Tongue (tissue), 1 donor: ENCODE measurements at regions not wholly inside any gene's neighbourhood (a gene's known extent, or its start where the extent isn't known, plus 50 kb on each side); places are given as distances from the start of the nearest gene placed in this dataset.
"Not testable (repeated sequence)": the region's sequence is repeated elsewhere in the genome, so short reads cannot be mapped to it uniquely, and the experiment has no call there.

Experiments used
- DNase-seq: peaks from one replicate; pipeline ENCODE4 v3.0.0-alpha.2; 2015

DNA sequence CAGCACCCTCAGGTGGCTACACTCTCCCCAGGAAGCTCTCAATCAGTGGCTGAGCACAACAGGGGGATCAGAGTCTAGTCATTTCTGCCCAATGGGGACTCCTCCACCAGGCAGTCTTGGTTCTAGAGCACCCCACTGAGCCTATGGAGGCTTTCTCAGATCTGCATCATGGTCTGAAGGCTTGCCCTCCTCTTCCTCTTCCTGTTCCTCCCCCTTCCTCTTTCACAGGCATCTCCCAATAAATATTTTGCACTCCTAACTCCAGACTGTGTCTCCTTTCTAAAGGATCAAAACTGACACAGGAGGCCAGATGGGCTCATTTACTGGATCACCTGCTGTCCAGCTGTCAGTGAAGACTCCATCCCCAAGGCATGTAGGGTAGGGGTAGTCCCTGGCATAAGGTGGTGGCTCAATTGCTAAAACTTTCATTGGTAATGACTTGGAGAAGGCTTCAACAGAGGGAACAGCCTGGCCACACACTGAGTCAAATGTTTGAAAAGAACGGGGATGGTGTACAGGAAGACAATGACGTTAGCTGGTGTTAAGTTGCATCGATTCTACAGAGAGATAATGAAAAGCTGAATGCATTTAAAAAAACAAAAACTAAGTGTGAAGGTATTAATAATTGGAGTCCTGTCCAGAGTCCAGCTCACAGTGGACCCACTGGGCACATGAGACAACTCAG, 84.2 kb upstream of the SLC2A1 start:
- no peak for DNase-seq

DNA sequence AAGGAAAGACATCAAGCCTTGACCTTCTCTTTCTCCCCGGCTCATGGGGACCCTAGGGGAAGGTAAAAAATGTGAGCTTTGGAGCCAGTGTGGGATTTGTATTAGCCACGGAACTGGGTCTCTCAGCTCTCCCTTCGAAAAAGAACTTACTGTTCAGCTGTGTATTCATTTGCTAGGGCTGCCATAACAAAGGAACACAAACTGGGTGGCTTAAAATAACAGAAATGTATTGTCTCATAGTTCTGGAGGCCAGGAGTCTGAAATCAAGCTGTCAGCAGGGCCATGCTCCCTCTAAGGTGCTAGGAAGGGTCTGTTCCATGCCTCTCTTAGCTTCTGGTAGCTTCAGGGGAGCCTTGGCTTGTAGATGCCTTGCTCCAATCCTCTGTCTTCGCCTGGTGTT, 83.5 kb upstream of the SLC2A1 start:
- DNase-seq: no peak

DNA sequence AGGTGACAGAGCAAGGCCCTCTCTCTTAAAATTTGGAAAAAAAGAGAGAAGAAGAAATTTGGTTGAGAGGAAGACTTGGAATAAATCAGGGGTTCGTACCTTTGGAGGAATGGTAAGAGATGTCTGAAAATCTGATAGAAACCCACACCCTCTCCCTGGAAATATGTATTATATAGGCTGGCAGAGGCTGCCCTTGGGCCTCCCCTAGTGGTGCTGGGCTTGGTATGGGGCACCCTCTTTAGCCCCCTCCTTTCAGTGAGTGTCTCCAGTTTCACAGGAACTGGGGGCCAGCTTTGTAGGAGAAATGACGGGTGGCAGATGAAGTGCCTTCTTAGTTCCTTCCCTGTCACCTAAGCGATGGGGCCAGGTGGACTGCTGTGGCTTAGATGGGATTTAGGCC, 82.9 kb upstream of the SLC2A1 start:
- no peak for DNase-seq

DNA sequence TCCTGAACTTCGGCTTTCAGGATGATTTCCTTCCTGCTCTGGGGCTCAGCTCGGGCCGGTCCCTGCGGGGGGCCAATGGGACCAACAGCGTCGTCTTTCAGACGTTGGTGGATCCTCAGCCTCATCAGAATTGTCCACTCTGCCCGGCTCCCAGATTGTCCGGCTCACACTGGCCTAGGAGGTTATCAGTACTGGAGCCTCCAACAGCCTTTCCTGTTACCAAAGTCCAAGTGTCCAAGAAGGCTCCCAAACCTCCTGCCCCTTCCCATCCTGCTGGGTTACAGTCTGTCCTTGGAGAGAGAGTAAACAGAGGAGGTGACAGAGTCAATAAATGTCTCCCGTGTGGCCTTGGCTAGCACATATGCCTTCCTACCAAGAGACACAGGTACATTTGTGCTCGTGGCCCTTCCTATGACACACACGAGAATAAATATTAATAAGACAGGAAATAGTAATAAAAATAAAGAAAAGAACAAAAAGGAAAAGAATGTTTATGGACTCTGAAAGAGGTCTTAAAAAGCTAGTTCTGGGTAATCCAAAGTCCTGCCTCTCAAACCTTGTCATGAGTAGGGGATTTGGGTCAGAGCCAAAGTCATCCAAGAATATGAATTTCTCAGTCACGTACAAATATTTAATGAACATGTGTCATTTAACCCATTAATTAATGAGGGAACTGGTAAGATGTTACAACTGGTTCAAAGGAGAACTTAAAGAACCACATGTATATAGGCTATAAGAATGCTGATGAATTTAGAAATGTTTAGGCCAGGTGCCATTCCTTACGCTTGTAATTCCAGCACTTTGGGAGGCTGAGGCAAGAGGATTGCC, 80.8 kb upstream of the SLC2A1 start:
- no peak for DNase-seq

DNA sequence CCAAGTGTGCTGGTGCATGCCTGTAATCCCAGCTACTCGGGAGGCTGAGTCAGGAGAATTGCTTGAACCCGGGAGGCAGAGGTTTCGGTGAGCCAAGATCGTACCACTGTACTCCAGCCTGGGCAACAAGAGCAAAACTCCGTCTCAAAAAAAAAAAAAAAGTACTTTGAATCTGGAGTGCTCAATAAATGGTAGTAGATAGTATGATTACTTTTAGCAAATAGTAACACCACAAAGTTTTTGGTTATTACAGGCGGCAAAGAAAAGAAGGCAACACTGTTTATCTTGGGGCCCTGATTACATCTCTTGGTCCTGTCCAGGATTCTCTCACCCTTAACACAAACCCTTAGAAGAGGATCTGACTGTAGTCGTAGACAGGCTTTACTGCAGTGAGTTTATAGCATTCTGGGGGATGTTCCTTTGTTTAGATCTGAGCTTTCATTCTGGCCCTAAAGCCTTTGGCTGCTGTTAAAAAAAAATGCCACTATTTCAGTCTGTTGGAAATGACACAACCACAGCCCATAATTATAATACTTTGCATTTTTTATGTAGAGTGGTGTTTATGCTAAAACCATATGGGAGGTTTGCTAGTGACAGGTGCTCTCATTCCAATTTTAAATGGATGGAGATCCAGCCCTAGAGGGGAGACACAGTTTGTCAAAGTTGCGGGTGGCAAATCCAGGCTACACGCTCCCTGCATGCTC, 79.7 kb upstream of the SLC2A1 start:
- no peak for DNase-seq

DNA sequence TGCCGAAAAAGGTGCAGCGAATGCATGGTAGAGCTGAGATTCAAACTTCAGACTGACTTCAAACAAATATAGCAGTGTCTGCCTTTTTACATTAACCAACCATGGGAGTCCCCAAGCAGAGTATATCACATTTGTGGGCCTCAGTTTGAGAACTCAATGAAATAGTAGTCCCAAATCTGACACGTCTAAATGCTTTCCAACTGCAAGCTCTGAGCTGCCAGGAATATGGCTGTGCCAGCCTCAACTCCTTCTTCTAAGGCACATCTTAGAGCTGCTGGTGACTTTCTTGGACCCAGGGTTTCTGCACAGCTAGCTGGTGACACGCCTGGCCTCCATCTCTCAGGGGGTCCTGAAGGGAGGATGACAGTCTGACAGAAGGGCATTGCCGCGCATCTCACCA, 78.8 kb upstream of the SLC2A1 start:
- DNase-seq: no peak

DNA sequence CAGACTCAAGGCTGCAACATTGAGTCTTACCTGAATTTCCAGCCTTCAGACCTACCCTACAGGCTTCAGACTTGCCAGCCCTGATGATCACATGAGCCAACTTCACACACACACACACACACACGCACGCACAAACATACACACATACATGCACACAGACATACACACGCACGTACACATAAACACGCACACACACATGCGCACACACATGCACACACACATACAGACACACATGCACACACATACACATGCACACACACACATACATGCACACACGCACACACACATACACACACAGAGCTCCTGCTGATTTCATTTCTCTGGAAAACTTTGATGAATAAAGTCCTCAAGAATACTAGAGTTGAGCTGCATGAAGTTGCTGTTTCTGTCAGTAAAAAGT, 78.3 kb upstream of the SLC2A1 start:
- no peak for DNase-seq

DNA sequence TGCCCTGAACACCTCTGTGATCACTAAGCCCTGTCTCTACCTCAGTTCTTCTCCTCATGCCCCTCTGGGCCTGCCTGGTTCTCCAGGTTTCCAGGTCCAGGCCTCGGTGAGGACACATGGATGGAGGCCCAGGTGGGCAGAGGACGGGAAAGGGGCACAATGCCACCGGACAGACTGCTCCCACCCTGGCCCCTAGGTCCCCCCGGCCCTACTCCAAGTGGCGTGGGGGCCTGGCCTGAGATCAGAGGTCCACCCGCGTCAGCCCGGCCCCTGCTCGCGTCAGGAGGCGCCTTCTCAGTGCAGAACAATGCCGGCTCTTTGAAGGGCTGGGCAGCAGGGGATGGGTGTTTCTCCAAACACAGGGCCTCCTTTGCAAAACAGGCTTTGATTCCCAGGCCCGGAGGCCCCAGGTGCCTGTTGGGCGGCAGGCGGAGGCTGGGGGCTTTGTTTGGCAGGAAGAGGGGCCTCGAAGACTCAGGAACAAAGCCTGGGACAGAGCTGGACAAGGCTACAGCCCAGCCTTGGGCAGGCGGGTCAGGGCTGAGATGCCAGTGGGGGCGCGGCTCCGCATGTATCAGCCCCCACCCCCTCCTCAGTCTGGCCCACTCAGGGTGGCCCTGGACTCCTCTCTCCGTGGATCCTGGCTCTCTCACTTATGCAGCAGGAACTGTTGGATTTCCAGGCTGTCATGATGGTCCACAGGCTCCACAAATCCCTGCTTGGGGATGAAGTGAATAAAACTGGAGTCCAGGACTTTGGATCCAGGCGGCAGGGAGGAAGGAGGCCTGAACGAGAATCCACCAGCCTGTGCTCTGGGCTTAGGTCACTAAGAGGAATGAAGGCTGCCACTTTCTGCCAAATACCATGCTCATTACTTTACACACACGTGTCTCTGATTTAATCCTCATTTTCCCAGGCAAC, 77.4 kb upstream of the SLC2A1 start:
- no peak for DNase-seq

DNA sequence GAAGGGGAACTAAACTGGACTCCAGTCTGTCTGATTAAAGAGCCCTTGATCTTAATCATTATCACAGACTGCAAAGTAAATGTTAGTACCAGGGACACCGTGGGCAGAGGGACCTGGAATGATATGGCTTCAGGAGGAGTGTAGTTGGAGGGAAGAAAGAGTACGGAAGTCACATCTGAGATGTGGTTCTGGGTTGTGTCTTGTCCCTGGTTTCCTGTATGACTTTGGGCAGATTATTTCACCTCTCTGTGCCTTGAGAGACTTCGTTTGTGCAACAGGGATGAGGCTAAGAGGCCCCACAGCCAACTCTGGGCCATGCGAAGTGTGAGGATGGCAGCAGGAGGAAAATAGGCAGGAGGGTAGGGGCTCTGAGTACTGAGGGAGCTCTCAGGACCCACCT, 76.1 kb upstream of the SLC2A1 start:
- no peak for DNase-seq

DNA sequence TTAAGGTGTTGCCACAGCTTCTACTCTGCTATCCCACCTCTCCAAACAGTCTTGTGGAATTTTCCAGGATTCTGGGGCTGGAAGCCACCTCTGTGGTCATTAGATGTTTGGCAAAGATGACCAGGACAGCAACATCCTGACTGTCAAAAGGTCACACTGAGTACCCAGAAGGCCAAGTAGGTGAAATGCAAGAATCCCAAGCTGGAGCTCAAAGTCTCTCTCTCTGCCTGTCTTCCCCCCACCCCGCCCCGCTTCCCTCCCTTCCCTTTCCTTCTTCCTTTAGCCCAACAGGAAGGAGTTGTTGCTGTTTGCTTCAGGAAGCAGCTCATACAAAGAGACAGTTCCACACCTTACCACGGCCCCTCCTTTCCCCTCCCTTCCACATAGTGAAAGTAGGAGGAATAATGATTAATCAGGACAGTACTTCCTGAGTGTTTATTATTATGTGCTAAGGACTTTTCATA, 75.6 kb upstream of the SLC2A1 start:
- DNase-seq: no peak

DNA sequence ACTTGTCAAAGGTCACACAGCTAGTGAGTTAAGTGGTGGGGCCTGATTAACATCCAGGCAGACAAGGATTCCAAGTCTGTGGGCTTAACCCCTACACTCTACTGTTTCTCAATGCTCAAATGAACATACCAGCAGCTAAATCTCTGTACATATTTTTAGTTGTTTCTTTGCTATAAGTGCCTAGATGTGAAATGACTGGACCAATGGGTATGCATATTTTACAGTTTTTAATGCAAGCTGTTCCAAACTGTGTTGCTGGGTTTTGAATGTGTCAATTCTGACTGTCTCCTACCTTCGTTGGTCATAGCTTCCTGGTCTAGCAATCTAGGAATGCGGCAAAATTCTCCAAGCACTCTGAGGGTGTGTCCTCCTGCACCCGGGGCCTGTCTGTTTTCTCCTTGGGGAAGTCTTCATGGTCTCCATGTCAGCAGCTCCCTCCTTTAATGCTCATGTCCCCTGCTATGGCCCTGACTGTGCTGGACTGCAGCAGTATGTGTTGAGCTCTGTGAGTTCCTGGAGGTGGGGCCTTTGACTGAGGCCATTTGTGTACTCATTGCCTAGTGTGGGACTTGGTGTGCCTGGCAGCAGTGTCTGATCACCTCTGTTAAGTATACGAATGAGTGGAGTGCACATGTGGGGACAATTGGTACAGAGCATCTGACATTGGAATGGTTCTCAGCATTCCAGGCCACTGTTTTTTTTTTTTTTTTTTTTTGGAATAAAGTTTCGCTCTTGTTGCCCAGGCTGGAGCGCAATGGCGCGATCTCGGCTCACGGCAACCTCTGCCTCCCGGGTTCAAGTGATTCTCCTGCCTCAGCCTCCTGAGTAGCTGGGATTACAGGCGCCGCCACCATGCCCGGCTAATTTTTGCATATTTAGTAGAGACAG, 72.9 kb upstream of the SLC2A1 start:
- no peak for DNase-seq

DNA sequence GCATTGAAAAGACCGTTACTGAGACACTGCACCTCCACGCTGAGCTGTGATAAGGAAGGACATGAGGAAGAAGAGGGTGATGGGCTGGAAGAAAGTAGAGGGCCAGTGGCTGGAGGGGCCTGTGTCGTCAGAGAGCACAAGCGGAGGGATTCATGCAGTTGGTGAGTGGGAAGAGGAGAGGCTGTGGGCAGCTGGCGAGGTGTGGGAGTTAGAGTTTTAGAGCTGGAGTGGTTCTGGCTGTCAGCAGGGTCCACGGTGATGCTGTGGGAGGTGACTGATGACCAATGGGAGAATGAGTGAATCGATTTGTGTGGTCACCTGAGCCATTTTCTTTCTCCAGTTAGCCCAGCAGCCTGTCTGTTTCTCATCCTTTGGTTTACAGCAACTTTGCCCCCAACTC, 66.2 kb upstream of the SLC2A1 start:
- no peak for DNase-seq

DNA sequence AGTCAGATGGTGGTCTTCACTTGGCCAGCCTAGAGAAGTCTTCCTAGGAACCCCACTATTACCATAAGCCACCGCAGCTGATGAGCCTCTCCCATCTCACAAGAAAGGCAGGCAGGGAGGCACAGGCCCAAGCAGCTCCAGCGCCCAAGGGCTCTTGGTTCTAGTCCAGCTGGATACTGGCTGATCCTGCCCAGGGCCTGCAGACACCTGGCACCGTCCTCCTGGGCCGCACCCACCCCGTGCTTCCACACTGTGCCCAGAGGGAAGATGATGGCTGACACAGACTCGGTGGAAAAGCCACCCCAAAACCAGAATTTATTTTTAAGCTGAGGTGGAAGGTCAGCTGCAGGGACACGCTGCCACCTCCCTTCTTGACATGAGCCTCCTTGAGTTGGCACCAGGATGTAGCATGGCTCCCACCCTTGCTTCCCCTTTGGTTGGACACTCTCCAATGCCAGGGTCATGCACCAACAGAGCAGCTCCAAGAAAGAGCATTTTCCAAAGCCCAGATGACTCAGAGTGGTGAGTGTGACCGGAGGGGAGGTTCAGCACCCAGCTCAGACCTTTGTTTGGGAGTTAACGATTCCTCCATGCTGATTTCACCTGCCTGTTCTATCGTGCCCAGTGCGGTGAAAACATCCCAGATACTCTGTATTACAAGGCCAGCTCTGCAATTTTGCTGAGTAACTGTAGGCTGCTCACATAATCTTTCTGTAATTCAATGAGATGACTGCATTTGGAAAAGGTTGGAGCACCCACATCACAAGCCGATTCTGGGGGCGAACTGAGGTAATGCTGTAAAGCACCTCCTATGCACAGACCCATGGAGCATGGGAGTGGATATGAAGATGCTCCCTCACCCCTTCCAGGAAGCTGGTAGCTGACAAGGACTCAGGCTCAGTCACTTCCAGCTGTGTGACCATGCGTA, 63.1 kb upstream of the SLC2A1 start:
- DNase-seq: no peak

DNA sequence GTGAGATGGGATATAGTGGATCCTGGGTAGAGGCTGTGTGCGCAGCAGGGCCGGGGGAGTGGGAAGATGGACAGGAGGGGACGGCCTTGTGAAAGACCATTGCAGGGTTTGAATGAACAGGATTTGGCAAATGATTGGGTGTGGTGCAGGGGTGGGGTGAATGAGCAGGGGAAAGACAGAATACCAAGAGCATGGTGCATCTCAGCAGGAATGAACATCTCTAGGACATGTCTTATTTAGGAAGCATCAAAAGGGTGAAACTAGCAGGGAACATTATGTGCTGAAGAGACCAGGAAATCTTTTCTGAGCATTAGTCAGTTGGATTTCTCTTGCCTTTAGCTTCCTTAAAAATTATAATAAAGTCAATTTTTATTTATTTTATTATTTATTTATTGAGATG, 60.6 kb upstream of the SLC2A1 start:
- DNase-seq: no peak

DNA sequence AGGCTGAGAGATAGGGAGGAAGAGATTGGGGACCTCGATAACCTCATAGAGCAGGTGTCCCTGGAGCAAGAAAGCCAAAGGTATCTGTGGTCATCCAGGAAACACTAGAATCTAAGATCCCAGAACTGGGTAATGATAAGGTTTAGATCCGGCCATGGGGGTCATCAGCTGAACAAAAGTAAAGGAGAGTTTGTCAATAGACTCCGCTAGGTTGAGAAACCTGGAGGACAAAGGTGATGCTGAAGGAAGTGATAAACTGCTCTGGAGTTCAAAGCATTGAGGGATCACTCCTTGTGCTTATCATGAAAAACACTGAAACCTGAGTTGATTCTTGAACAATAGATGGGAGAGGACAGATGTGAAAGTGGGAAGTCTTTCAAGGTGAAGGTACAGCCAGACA, 59.5 kb upstream of the SLC2A1 start:
- no peak for DNase-seq

DNA sequence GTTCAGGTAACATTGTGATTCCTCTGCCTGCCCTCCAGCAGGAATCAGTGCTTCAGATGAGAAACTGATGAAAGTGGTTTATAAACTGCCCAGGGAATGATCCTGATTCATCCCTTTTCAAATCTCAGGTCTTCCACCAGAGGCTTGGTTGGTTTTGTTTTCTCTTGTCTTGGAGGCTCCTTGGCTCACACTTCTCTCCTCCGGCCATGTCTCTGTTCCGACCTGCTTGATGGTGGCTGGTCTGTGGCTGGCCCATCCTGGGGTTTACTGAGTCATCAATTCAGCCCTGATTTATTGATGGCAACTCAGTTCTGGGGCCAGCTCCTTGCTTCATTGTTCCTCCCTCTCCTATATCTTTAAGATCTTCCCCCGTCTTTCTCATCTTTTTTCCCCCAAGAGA, 56.6 kb upstream of the SLC2A1 start:
- no peak for DNase-seq

DNA sequence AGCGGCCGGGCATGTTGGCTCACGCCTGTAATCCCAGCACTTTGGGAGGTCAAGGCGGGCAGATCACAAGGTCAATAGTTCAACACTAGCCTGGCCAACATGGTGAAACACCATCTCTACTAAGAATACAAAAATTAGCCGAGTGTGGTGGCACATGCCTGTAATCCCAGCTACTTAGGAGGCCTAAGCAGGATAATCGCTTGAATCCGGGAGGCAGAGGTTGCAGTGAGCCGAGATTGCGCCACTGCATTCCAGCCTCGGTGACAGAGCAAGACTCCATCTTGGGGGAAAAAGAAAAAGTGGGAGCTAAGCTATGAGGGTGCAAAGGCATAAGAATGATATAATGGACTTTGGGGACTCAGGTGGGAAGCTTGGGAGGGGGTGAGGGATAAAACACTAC, 55.9 kb upstream of the SLC2A1 start:
- not testable (repeated sequence) for DNase-seq

DNA sequence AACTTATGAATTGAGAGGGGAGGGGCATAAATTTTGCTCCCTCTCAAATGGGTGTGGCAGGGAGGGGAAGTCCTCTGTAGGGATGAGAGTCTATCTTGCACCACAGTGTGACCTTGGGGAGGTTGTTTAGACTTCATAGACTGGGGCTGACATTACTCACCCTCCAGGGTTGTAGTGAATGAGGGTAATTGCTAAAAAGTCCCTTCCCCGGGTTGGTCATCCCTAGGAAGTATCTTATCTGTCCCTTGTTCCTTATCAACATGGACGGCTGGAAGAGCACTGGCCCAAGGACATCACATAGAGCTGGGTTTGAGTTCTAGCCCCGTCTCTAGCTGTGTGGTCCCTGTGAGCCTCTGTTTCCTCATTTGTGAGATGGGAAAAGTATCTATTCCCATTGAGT, 52.4 kb upstream of the SLC2A1 start:
- DNase-seq: no peak

DNA sequence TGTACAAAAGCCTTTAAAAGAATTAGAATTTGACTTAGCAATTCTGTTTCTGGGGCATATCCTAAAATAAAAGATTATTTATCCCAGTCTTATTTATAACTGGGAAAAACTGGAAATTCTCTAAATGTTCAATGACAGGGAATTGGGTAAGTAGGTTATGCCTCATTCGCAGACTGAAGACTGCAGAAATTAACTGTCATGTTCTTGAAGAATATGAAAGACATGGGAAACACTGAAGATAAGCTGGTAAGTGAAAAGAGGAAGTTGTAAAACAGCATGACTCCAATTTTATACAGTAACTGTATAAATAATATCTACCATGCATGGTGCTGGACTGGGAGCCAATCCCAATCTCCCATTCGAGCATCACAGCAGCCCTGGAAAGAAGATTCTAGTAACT, 50.6 kb upstream of the SLC2A1 start:
- no peak for DNase-seq
